NK-92 treated with Interleukin-12 subunit alpha and Interleukin-12 subunit beta, amount 100 ng/mL, for 24 hours (cell line): ENCODE measurements at regions not wholly inside any gene's neighbourhood (a gene's known extent, or its start where the extent isn't known, plus 50 kb on each side); places are given as distances from the start of the nearest gene placed in this dataset.

Experiments used
- DNase-seq: peaks from one replicate; lab custom pipeline; 2025; lab: John Stamatoyannopoulos, UW

DNA sequence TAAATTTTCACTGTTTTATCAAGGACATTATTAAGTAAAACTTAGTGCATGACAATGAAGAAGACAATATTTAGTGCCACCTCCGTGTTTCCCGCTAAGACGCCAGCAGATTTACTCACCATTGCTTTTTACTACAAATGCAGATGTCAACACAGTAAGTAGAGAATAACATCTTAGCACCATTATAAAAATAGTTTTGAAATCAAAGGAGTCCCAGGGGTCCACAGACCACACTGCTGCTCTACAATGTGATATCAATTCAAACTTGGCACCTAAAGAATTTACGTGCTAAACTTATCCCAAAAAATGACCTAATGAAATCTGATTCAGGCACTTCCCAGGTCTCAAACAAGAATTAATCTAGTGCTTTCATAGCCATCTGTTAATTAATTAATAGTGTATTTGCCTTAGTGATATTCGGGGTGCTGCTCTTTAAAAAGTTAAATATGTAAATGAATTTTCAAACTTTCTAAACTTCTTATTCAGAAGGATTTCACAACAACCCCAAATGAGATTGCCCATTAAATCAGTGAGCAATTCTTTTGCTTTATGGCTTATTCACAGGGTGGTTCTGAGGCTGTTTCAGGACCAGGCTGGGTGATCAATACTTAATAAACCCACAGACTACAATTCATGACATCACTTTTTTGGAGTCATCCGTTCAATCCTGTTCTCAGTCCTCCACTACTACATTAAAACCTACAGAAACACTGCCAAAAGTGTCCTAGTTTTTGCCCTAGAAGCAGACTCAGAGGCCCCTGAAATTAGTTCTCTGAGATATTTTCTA is 161.3 kb upstream of the LMNTD1 start:
- no peak for DNase-seq

DNA sequence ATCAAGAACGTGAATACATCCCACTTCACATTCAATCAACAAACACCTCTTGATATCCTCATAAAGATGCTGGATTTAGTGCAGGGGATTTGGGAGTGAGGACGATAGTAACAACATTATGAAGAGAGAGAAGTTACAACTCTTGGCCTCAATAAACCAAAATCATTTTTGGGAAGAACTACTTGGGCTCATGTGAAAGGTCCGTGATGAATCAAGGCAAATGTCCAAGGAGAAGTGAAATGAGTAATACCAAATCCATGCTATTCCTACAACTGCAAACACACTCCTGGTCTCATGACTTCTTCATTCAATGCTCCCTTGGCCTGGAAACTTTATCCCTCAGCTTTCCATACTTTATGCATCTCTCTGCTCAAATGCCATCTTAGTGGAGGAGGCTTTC is 162.0 kb upstream of the LMNTD1 start:
- no peak for DNase-seq

DNA sequence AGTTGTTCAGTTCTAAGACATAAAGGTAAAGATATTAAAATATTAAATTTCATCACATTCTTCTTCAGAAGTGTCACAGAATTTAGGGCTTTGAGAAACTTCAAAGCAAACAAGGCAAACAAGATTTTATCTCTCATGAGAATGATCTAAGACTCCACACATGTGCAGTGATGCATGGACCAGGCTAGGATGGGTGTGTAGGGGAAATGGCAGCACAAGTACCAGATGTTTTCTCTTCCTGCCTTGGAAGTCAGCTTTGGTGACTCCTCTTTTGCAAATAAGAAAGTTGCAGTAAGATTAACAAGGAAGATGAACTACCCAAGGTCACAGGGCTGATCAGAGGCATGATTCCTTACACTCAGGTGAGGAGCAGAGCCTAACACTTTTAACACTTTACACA is 163.8 kb upstream of the LMNTD1 start:
- no peak for DNase-seq

DNA sequence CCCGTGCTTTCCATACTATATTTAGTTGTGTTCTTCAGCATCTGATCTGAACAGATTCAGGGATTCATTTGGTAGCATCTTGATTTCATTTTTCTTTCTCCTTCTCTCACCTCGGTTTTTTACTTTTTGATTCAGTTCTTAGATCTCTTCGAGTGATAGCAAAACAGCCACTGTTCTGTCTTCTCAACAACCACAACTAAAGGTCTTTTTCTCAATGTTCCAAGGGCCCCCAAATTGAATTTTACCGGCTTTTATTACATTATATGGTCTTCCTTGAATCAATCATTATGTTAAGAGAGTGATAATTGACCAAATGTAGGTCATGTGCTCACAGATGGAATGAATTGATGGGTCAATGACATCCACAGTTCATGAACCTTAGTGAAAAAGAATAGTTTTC is 164.5 kb upstream of the LMNTD1 start:
- DNase-seq = no peak

DNA sequence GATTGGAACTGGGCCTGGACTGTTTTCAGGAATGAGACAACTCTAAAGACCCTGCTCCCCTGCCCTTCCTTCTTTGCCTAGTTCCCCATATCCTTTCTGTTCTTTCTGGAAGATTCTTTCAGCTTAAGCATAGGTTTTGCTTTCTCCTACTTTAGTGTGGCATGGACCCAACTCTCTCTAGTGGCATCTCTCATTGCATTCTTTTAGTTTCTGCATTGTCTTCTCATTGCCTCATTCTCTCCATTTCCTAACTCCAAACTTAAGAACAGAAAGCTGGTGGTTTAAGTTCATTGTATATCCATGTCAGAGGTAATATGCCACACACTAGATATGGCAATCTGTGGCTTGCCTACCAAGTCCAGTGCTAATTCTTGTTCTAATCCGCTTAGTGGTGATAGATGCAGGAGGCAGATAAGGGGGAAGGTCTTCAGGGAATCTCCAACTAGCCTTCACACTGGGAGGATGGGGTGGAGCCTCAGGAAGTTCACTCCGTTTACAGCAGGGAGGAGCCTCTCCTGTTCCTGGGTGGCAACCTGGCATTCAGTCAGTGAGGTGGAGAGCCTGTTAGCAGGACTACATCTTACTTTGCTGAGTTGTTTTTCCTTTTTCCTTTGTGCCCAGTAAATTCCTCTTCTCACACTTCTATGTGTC is 165.1 kb upstream of the LMNTD1 start:
- DNase-seq = no peak

DNA sequence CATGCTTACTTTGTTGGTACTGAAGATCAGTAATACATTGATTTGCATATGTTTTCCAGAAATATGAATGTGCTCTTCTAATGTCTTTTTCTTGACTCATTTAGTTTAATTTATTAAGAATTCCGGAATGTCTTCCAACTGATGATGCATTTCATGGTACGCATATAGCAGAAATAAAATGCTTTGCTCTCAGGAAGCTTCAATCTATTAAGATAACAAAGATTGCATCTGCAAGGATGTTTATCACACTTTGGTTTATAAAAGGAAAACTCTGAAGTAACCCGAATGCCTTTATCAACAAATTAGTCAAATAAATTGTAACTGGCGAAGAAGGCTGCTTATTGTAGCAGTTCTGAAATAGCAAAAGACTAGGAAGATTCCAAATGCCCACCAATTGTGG is 166.4 kb upstream of the LMNTD1 start:
- no peak for DNase-seq

DNA sequence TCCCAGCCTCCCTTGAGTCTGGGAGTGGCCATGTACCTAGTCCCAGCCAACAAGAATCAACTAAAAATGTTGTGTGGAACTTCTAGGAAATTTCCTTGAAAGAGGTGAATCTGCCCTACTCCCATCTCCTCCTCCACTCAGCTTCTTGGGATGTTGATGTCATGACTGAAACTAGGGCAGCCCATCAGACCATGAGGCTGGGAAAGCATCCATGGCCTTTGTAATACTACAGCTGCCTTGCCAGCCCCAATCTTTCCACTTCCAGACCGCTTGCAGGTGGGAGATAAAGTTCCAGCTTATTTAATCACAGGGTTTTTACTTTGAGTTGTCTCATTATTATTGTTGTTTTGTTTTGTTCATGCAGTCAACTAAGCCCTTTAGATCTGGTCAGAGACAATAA is 170.3 kb upstream of the LMNTD1 start:
- DNase-seq = no peak

DNA sequence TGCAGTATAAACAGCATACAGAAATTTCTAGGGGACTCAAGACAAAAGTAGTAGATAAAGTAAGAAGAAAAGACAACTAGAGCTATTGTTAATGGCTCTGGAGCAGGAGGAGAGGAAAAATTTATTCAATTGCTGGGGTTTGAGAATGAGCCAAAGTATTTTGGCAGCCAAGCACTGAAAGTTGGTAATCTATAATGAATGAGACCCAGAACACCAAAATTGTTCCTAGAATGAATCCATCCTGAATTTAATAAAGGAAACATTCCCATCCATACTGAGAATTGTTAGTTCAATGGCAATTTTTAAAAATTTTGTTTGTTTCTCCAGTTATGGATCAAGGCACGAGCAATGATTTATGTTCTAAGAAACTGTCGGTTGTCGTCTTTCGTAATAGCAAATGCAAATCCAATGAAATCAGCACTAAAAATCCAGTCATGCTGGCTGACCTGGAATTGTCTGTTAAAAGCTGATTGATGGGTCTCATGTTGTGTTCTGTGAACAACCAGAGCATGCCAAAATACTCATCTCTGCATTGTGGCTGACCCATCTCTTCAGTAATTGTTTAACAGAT is 170.9 kb upstream of the LMNTD1 start:
- no peak for DNase-seq

DNA sequence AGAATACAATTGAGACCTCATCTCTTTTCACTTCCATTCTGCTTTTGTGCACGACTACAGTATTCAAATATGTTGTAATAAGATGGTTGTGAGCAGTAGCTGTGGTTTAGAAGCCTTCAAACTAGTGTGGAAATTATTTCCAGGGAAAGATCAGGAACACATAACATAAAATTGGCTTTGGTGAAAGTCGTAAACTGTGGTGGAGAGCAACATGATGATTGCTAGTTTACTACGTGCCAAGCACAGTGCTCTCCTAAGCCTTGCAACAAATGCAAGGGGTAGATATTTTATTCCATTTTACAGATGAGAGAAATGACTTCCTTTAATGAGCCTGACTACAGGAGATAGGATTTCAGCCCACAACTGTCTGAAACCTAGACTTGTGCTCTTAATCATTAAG is 172.4 kb upstream of the LMNTD1 start:
- no peak for DNase-seq

DNA sequence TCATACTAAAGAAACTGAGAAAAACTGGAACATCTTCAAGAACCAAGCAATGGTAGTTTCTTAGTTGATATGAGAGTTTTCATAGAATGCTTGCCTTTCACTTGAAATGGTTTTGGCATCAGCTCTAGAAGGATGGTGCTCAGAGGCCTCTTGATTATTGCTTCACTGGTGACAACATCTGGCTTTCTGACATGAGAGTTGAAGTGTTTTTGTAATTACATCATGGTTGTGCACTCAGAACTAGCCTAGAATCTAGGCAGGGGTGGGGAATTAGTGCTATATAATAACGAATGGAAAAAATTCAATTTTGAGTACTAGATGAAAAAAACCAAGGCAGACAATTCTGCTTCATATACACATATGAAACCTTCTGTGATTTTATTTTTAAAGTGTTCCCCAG is 172.8 kb upstream of the LMNTD1 start:
- no peak for DNase-seq

DNA sequence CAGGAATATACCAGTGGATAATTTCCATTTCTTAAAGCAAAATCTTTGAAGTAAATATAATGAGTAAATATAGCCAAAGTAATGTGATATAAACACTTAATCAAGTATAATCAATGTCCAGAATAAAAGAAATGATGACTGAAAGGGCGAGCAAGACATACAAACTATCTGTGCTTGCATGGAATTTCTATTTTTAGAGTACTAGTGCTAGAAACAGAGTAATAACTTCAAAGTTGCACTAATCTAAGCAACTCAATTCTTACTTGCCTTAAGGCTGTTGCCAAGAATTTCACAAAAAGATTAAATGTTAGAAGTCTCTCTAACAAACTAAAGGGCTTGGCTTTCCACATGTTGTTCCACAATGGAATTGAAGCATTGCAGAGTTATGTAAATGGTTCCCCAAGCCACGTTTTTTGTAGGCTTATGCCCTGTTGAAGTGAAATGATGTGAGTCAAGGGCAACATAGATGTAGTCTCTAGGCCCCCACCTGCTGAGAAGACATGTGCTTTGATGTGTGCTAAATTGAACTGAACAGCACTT is 175.0 kb upstream of the LMNTD1 start:
- DNase-seq = no peak

DNA sequence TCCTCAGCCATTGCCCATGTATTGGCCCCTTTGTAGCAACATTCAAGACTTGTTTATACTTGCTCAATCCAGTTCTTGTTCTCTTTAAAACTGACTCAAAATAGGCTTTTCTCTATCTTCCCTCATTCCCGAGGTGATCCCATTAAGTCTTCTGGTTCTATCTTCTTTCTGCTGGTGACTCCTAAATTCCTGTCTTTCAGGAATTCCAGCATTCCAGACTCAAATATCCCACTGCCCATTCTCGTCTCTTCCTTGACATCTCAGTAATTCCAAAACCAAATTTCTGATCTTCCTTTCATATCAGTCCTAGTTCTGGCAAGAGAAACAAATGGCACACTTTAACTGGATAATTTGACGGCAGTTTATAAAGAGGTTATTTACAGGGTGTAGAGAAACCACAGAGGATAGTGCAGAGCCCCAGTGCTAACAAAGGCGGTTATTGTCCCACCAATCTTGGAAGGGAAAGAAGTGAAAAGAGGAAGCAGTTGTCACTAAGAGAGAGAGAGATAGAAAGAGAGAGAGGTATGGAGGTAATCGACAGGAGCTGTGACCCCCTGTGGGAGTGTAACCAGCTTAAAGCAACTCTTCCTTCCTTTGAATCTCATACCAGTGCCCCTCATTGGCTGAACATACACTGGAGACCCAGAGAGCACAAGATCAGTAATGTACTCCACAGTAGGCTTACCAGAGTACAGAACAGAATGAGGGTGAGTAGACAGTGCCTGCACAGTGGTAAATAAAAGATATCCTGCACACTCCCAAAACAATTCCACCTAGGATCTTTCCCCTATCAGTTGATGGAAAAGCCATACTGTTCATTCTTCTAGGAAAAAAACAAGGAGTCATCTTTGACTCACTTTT is 177.6 kb upstream of the LMNTD1 start:
- no peak for DNase-seq

DNA sequence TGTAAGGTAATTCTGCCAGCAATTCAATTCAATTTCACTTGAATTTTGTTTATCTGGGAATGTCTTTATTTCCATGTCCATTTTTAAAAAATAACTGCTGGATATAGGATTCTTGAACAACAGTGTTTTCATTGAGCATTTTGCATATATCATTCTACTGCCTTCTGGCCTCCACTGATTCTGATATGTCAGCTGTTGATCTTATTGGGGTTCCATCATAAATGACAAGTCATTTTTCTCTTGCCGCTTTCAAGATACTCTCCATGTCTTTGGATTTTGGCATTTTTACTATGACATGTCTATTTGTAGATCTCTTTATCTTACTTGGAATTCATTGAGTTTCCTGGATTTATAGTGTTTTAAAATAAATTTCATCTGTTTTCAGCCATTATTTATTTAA is 180.5 kb upstream of the LMNTD1 start:
- no peak for DNase-seq

DNA sequence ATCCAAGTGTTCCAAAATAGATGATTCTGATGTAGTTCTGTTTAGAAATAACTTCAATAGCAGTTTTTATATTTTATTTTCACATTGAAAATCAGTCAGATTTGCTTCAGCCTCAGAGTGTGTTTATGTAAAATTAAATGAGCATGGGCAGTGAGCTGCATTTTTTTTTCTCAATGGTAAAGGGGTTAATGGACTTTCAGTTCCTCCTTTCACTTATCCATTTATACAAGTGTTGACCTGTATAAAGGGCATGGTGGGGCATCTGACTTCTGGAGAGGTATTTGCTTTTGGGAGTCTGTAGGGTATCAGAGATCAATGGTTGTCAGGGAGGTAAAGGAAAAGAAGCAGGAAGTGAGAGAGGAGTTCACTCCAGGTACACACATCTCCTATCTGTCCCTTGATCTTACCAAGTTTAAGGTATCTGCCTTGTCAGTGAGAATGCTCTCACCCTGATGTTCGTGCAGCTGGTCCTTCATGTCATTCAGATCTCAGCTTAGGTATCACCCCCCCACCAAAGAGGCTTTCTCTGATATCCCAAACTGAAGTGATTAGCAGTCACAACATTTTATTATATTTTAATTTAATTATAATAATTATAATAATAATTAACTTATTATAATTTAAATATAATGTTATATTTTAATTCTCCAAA is 181.6 kb upstream of the LMNTD1 start:
- DNase-seq = no peak

DNA sequence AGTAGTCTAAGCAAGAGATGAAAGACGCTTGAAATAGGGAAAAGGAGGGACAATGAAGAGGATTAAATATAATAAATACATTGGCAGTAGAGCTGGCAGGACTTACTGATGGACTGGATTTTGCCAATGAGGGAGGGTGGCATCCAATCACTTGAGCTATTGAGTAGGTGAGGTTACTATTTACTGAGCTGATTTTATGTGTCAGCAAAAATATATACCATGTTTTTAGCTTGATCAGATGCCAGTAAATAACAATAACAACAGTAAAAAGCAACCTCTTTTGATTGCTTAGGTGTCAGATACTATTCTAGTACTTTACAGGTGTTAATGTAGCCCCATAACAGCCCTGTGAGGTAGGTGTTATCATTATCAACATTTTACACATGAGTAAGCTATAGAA is 187.5 kb upstream of the LMNTD1 start:
- no peak for DNase-seq

DNA sequence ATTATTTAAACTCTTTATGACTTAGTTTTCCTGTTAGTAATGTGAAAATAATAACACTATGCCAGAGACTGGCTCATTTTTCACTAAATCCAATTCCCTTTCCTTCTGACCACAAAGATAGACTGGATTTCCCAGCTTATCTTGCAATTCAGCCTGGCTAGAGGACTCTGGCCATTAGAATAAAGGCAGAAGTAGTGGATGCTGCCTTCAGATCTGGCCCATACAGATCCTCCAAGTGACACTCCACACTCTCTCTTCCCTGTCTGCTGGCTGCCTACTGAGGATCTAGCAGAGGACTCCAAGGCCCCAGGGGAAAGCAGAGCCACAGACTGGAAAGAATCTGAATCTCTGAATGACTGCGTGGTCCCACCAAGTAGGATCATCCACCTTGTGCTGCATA is 188.8 kb upstream of the LMNTD1 start:
- DNase-seq = no peak

DNA sequence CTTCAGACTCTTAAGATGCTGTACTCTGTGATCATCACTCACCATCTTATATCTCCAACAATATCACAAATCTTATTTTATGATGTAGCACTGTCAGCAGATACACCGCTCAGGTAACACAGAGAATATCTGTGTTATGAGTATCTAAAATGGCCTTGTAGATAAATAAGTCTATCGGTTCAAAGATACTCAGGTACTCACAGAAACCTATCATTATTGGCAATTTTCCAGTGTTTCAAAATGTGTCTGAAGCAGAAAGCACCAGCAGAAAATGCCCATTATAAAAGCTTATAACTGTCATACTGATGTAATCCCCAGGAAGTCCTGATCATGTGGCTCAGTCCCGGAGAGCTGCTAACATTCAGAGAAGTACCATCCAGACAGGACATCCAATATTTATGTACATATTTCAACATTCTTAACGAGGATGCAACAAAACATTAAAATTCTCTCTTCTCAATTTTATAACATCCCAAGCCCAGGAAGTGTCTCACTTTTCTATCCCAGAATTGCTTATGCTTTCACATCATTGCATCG is 190.7 kb upstream of the LMNTD1 start:
- no peak for DNase-seq

DNA sequence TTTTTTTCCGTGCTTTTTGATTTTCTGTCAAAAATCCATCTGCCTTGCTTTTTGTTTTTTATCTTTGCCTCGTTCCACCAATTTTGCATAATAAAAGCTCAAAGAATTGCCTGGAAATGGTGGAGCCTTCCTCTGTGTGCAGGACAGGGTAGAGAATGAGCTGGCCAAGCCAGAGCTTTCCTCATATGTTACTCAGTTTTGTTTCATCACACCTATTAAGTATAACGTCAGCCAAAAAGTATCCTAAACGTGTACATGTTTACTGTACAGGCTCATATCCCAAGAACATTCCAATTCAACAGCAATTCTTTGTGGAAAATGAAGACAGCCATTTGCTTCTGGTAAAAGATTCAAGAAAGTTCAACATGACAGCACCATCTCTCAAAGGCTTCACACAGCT is 191.2 kb upstream of the LMNTD1 start:
- DNase-seq = no peak

DNA sequence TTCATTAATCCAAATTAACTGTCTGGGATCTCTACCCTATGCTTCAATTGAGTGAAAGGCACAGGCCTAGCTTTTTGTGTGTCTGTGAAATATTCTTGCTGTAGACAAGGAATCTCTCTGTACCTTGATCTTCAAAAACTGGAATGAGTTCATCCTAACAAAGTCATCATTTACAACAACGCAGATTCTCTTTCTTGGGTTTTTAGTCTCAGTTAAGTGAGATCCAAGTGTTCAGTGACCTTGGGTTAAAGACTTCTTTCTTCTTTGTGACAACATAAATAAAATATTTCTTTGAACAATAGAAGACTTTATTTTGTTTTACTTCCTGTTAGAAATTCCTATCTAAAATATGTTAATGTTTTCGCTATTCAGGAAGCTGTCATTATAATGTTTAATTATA is 192.2 kb upstream of the LMNTD1 start:
- no peak for DNase-seq

DNA sequence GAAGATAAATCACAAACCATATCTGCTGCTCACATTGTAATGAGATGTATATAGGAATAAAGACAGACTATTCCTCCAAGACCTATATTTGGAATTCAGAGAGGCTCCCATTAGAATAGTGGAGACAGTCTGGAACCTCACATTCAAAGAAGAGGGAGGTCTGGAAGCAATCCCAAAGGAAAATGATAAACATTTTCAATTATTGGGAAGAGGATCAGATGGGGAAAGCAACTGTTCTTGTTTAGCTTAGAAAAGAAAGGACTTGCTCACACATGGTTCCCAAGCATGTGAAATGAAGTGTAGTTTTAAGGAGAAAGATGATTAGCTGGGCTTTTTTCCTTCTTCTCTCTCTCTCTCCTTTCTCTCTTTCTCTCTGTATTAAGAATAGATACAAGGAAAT is 193.0 kb upstream of the LMNTD1 start:
- no peak for DNase-seq

DNA sequence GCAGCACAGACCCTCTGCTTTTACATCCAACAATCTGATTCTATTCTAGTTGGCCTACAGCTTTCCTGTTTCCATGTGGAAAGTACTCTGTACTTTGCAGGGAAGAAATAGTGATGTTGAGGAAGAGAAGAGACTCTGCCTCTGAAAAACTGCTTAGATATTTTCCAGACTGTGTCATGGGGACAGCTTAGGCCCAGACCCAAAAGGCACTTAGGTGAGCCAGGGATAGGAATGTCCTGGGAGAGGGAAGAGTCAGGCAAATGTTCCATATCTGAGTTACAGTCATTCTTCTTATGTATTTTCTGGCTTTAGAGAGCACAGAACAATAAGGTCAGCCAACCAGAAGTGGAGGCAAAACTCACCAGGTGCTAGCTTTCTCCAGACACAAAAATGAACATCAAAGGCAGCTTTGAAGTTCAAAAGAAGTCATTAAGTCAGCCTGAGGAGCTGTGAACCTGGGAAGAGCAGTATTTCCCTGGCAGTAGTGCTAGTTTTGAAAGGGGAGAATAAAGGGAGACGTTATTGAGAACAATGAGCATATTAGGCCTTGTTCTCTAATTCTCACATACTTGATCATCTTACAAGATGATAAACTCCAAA is 199.7 kb upstream of the LMNTD1 start:
- no peak for DNase-seq
